B cell (primary cell): ENCODE measurements at regions not wholly inside any gene's neighbourhood (a gene's known extent, or its start where the extent isn't known, plus 50 kb on each side); places are given as distances from the start of the nearest gene placed in this dataset.

ENCODE experiments used
- CTCF ChIP-seq: fragments of 200-600 bp; IDR thresholded peaks from one replicate; pipeline ENCODE4 v1.8.0; 2022; ENCODE audit warnings: antibody characterized with exemption, mild to moderate bottlenecking
- EZH2 ChIP-seq: IDR thresholded peaks from 2 replicates; pipeline ENCODE4 v1.6.1; 2012; ENCODE audit warnings: borderline replicate concordance, low read depth, mild to moderate bottlenecking, moderate library complexity, low read length; ENCODE audit not compliant: insufficient read depth, poor library complexity, severe bottlenecking

- TF ChIP-seq CTCF (no peak), EZH2 (no peak)
These were observed 221.7 kb upstream of the CMC1 start for GRCh38 chr3:28019740-28020139.
